Uterus (tissue), 2 donors: ENCODE measurements at regions not wholly inside any gene's neighbourhood (a gene's known extent, or its start where the extent isn't known, plus 50 kb on each side); places are given as distances from the start of the nearest gene placed in this dataset.

Experiments used
- CTCF ChIP-seq, 4 experiments: fragments of 200-600 bp in 2 of 4; fragments of 450-650 bp in 2 of 4; sonication (generic) in 2 of 4; IDR thresholded peaks; one replicate each; pipeline ENCODE4 v1.5.1; 2016 to 2019; ENCODE audit warnings: antibody characterized with exemption in 4 of 4, mild to moderate bottlenecking in 2 of 4, moderate library complexity in 1 of 4
- POLR2A ChIP-seq, 2 donors: fragments of 450-650 bp; IDR thresholded peaks; one replicate each; pipeline ENCODE4 v1.6.1; 2016; ENCODE audit warnings: antibody characterized with exemption in 2 of 2, mild to moderate bottlenecking in 1 of 2, moderate library complexity in 1 of 2

GRCh38 chr9:93869863-93870262 lies 85.3 kb downstream of the BARX1 start:
- TF ChIP-seq POLR2A (IDR thresholded peaks at IDR 0.05) (no peak), CTCF (IDR thresholded peaks at IDR 0.05) (no peak)
